NCI-H2029 (cell line): ENCODE measurements at regions not wholly inside any gene's neighbourhood (a gene's known extent, or its start where the extent isn't known, plus 50 kb on each side); places are given as distances from the start of the nearest gene placed in this dataset.

ENCODE experiments used
- DNase-seq: peaks from one replicate; lab custom pipeline; 2025; lab: John Stamatoyannopoulos, UW

GRCh38 chr17:27973258-27974044 is 69.0 kb upstream of the NLK start:
- no peak for DNase-seq

- no peak for DNase-seq
Measured at GRCh38 chr17:27974045-27974436, 68.4 kb upstream of the NLK start.

- no peak for DNase-seq
Measured at GRCh38 chr17:27974531-27975145, 67.8 kb upstream of the NLK start.

GRCh38 chr17:27975146-27976011 is 67.1 kb upstream of the NLK start:
- DNase-seq, result peak; percentile 33

GRCh38 chr17:27976331-27976730 is 66.1 kb upstream of the NLK start:
- no peak for DNase-seq

- no peak for DNase-seq
Measured at GRCh38 chr17:27977751-27978688, 64.5 kb upstream of the NLK start.

- DNase-seq, result no peak
Measured at GRCh38 chr17:27978689-27979175, 63.7 kb upstream of the NLK start.

- no peak for DNase-seq
Measured at GRCh38 chr17:27980043-27980442, 62.4 kb upstream of the NLK start.

- DNase-seq, result no peak
Measured at GRCh38 chr17:27981978-27982377, 60.5 kb upstream of the NLK start.

GRCh38 chr17:27982688-27983087 is 59.8 kb upstream of the NLK start:
- no peak for DNase-seq

GRCh38 chr17:27983853-27984252 is 58.6 kb upstream of the NLK start:
- DNase-seq, result no peak

GRCh38 chr17:27984404-27984803 is 58.1 kb upstream of the NLK start:
- DNase-seq, result no peak

- no peak for DNase-seq
Measured at GRCh38 chr17:27984816-27985215, 57.7 kb upstream of the NLK start.

- DNase-seq, result no peak
Measured at GRCh38 chr17:27985306-27985705, 57.2 kb upstream of the NLK start.

GRCh38 chr17:27985736-27986399 is 56.6 kb upstream of the NLK start:
- no peak for DNase-seq

- DNase-seq, result no peak
Measured at GRCh38 chr17:27986805-27987684, 55.4 kb upstream of the NLK start.

- no peak for DNase-seq
Measured at GRCh38 chr17:27989046-27989445, 53.4 kb upstream of the NLK start.

- no peak for DNase-seq
Measured at GRCh38 chr17:27990100-27990499, 52.4 kb upstream of the NLK start.

- no peak for DNase-seq
Measured at GRCh38 chr17:27990979-27991378, 51.5 kb upstream of the NLK start.

GRCh38 chr17:27991462-27991993 is 50.9 kb upstream of the NLK start:
- DNase-seq, result no peak
